Smooth muscle cell (in vitro differentiated cells): ENCODE measurements at regions not wholly inside any gene's neighbourhood (a gene's known extent, or its start where the extent isn't known, plus 50 kb on each side); places are given as distances from the start of the nearest gene placed in this dataset.

Experiments
- DNase-seq: peaks from one replicate; lab custom pipeline; 2025; ENCODE audit not compliant: unreplicated experiment; lab: John Stamatoyannopoulos, UW
- H2AFZ ChIP-seq: fragments of 200-600 bp; sonication (generic); 2 replicates; pipeline ENCODE4 v1.6.0; 2016; ENCODE audit warnings: antibody characterized with exemption, low read depth, mild to moderate bottlenecking
- H3F3A ChIP-seq: fragments of 200-600 bp; sonication (generic); 2 replicates; pipeline ENCODE4 v1.6.0; 2017; ENCODE audit warnings: antibody characterized with exemption, low read depth
- H3K27ac ChIP-seq: fragments of 200-600 bp; sonication (generic); 2 replicates; pipeline ENCODE4 v1.5.1; 2016; ENCODE audit warnings: low read depth, mild to moderate bottlenecking
- H3K27me3 ChIP-seq: fragments of 200-600 bp; sonication (generic); 2 replicates; pipeline ENCODE4 v1.6.1; 2016; ENCODE audit warnings: low read depth, mild to moderate bottlenecking
- H3K36me3 ChIP-seq: fragments of 200-600 bp; sonication (generic); 2 replicates; pipeline ENCODE4 v1.5.1; 2016; ENCODE audit warnings: low read depth
- H3K4me1 ChIP-seq: fragments of 200-600 bp; sonication (generic); 2 replicates; pipeline ENCODE4 v1.5.1; 2016; ENCODE audit warnings: low read depth
- H3K4me2 ChIP-seq: fragments of 200-600 bp; sonication (generic); 2 replicates; pipeline ENCODE4 v1.6.0; 2016; ENCODE audit warnings: mild to moderate bottlenecking
- H3K4me3 ChIP-seq: fragments of 200-600 bp; sonication (generic); 2 replicates; pipeline ENCODE4 v1.5.1; 2016; ENCODE audit warnings: mild to moderate bottlenecking
- H3K79me2 ChIP-seq: fragments of 200-600 bp; sonication (generic); 2 replicates; pipeline ENCODE4 v1.6.0; 2016; ENCODE audit warnings: low read depth, mild to moderate bottlenecking
- H3K9ac ChIP-seq: fragments of 200-600 bp; sonication (generic); 2 replicates; pipeline ENCODE4 v1.6.0; 2016; ENCODE audit warnings: low read depth
- H3K9me3 ChIP-seq: fragments of 200-600 bp; sonication (generic); replicated peaks from 2 replicates; pipeline ENCODE4 v1.5.1; 2016; ENCODE audit warnings: low read depth
- H4K20me1 ChIP-seq: fragments of 200-600 bp; sonication (generic); 2 replicates; pipeline ENCODE4 v1.6.0; 2016; ENCODE audit warnings: low read depth
- CTCF ChIP-seq: fragments of 200-600 bp; sonication (generic); IDR thresholded peaks from 2 replicates; pipeline ENCODE4 v1.5.1; 2017; ENCODE audit warnings: borderline replicate concordance, mild to moderate bottlenecking, antibody characterized with exemption; ENCODE audit not compliant: insufficient read depth, poor library complexity, severe bottlenecking
- WGBS: methylation state at CpG from one replicate; pipeline ENCODE4 v1.1.7; 2016; ENCODE audit warnings: low lambda C conversion rate; 5-methylcytosine and 5-hydroxymethylcytosine counted together

- Histone ChIP-seq H2AFZ (no peak overlapping the region), H3K4me1 (no peaks in the 10 kb centered on the region), H3K9me3 (no peaks in the 10 kb centered on the region), H3K4me3 (no peak overlapping the region), H3K79me2 (no peaks in the 10 kb centered on the region), H3K27me3 (no peaks in the 10 kb centered on the region), H3K4me2 (no peak overlapping the region), H3K36me3 (no peaks in the 10 kb centered on the region), H3F3A (no peaks in the 10 kb centered on the region), H3K27ac (no peak overlapping the region), H3K9ac (no peak overlapping the region), H4K20me1 (no peaks in the 10 kb centered on the region)
- no peak for DNase-seq
- 16% methylated on average over 5 of the region's 5 CpGs for WGBS
- no peak for TF ChIP-seq CTCF
Observed at GRCh38 chr12:115823635-115824034, 453.9 kb downstream of the MED13L start.

GRCh38 chr12:115820656-115821055 is 456.8 kb downstream of the MED13L start:
- Histone ChIP-seq H2AFZ (no peak overlapping the region), H4K20me1 (no peaks in the 10 kb centered on the region), H3K79me2 (no peaks in the 10 kb centered on the region), H3K4me1 (no peaks in the 10 kb centered on the region), H3K9ac (no peak overlapping the region), H3K9me3 (no peaks in the 10 kb centered on the region), H3K4me3 (no peak overlapping the region), H3K36me3 (no peaks in the 10 kb centered on the region), H3F3A (no peaks in the 10 kb centered on the region), H3K27ac (no peak overlapping the region), H3K4me2 (no peak overlapping the region), H3K27me3 (no peaks in the 10 kb centered on the region)
- no peak for TF ChIP-seq CTCF
- WGBS = 73% methylated on average over 3 of the region's 3 CpGs
- no peak for DNase-seq

- Histone ChIP-seq H3F3A (no peaks in the 10 kb centered on the region), H3K36me3 (no peaks in the 10 kb centered on the region), H3K27me3 (no peaks in the 10 kb centered on the region), H3K27ac (no peak overlapping the region), H3K9ac (no peak overlapping the region), H2AFZ (no peak overlapping the region), H4K20me1 (no peaks in the 10 kb centered on the region), H3K4me3 (no peak overlapping the region), H3K79me2 (no peaks in the 10 kb centered on the region), H3K4me2 (no peak overlapping the region), H3K9me3 (no peaks in the 10 kb centered on the region), H3K4me1 (no peaks in the 10 kb centered on the region)
- WGBS = 89% methylated on average over 5 of the region's 5 CpGs
- no peak for TF ChIP-seq CTCF
- DNase-seq = no peak
Observed at GRCh38 chr12:115818973-115819372, 458.5 kb downstream of the MED13L start.

- Histone ChIP-seq H3F3A (no peaks in the 10 kb centered on the region), H4K20me1 (no peaks in the 10 kb centered on the region), H3K9ac (no peak overlapping the region), H3K9me3 (no peaks in the 10 kb centered on the region), H3K27me3 (no peaks in the 10 kb centered on the region), H2AFZ (no peak overlapping the region), H3K27ac (no peak overlapping the region), H3K36me3 (no peaks in the 10 kb centered on the region), H3K4me3 (no peak overlapping the region), H3K4me2 (peak overlapping the region; percentile 24), H3K4me1 (no peaks in the 10 kb centered on the region), H3K79me2 (no peaks in the 10 kb centered on the region)
- WGBS = 25% methylated on average over 9 of the region's 9 CpGs
- TF ChIP-seq CTCF = no peak
- DNase-seq = no peak
Observed at GRCh38 chr12:115817389-115817788, 460.1 kb downstream of the MED13L start.
